ENCODE measurements at regions not wholly inside any gene's neighbourhood (a gene's known extent, or its start where the extent isn't known, plus 50 kb on each side); places are given as distances from the start of the nearest gene placed in this dataset.
"Not testable (repeated sequence)": the region's sequence is repeated elsewhere in the genome, so short reads cannot be mapped to it uniquely, and the experiment has no call there.

GRCh38 chr1:233828480-233828879 lies 76.0 kb upstream of the SLC35F3 start:
- Histone ChIP-seq H3K27me3 (no peaks in the 10 kb centered on the region), H3K4me1 (no peaks in the 10 kb centered on the region), H3K9me3 (peaks cover 0 to 4% of the 10 kb centered on the region in 2 donors), H3K4me3 (no peak overlapping the region), H3K36me3 (no peaks in the 10 kb centered on the region), H3K27ac (no peak overlapping the region)
- intact Hi-C loops (cut with DNase I; ENCODE audit: low total_unique reads) = no loop called here
- TF ChIP-seq POLR2A (IDR thresholded peaks at IDR 0.05) (no peak), CTCF (IDR thresholded peaks at IDR 0.05) (no peak)
- DNase-seq = no peak

- no peak overlapping the region for H3K4me3 ChIP-seq
- no peak for DNase-seq
- H3K27me3 ChIP-seq = no peaks in the 10 kb centered on the region
- intact Hi-C loops (cut with DNase I; ENCODE audit: low total_unique reads) = no loop called here
- no peaks in the 10 kb centered on the region for H3K4me1 ChIP-seq
- no peak for TF ChIP-seq CTCF (IDR thresholded peaks at IDR 0.05)
- no peak for TF ChIP-seq POLR2A (IDR thresholded peaks at IDR 0.05)
- H3K36me3 ChIP-seq = no peaks in the 10 kb centered on the region
- H3K9me3 ChIP-seq = no peaks in the 10 kb centered on the region
- no peak overlapping the region for H3K27ac ChIP-seq
Observed at GRCh38 chr1:233834609-233835008, 69.9 kb upstream of the SLC35F3 start.

GRCh38 chr1:233838207-233838606 lies 66.3 kb upstream of the SLC35F3 start:
- H3K4me3 ChIP-seq; DNase-seq; H3K4me1 ChIP-seq; H3K27me3 ChIP-seq; H3K9me3 ChIP-seq; H3K36me3 ChIP-seq; intact Hi-C loops (cut with DNase I; ENCODE audit: low total_unique reads); H3K27ac ChIP-seq: not testable (repeated sequence)

GRCh38 chr1:233843525-233844204 lies 60.8 kb upstream of the SLC35F3 start:
- Histone ChIP-seq H3K4me3 (no peak overlapping the region), H3K9me3 (no peaks in the 10 kb centered on the region), H3K27ac (no peak overlapping the region), H3K27me3 (no peaks in the 10 kb centered on the region), H3K4me1 (no peaks in the 10 kb centered on the region), H3K36me3 (no peaks in the 10 kb centered on the region)
- intact Hi-C loops (cut with DNase I; ENCODE audit: low total_unique reads) = no loop called here
- TF ChIP-seq CTCF (IDR thresholded peaks at IDR 0.05) (no peak), POLR2A (IDR thresholded peaks at IDR 0.05) (no peak)
- no peak for DNase-seq

GRCh38 chr1:233844275-233844674 lies 60.2 kb upstream of the SLC35F3 start:
- H3K4me1 ChIP-seq = no peaks in the 10 kb centered on the region
- intact Hi-C loops (cut with DNase I; ENCODE audit: low total_unique reads) = no loop called here
- no peak overlapping the region for H3K4me3 ChIP-seq
- H3K27ac ChIP-seq = no peak overlapping the region
- H3K9me3 ChIP-seq = no peaks in the 10 kb centered on the region
- no peaks in the 10 kb centered on the region for H3K27me3 ChIP-seq
- no peaks in the 10 kb centered on the region for H3K36me3 ChIP-seq
- DNase-seq = no peak
- TF ChIP-seq CTCF (IDR thresholded peaks at IDR 0.05) = no peak
- no peak for TF ChIP-seq POLR2A (IDR thresholded peaks at IDR 0.05)

- H3K27me3 ChIP-seq = no peaks in the 10 kb centered on the region
- TF ChIP-seq CTCF (IDR thresholded peaks at IDR 0.05) (no peak), POLR2A (IDR thresholded peaks at IDR 0.05) (no peak)
- H3K4me1 ChIP-seq = no peaks in the 10 kb centered on the region
- no peak overlapping the region for H3K27ac ChIP-seq
- no peak for DNase-seq
- H3K4me3 ChIP-seq = no peak overlapping the region
- H3K36me3 ChIP-seq = no peaks in the 10 kb centered on the region
- intact Hi-C loops (cut with DNase I; ENCODE audit: low total_unique reads) = no loop called here
- H3K9me3 ChIP-seq = no peaks in the 10 kb centered on the region
Observed at GRCh38 chr1:233844692-233845091, 59.8 kb upstream of the SLC35F3 start.
